GM23248 (cell line): ENCODE measurements at regions not wholly inside any gene's neighbourhood (a gene's known extent, or its start where the extent isn't known, plus 50 kb on each side); places are given as distances from the start of the nearest gene placed in this dataset.

Experiments
- DNase-seq: peaks from one replicate; pipeline ENCODE4 v3.0.0-alpha.2; 2015
- H2AFZ ChIP-seq: fragments of 200-600 bp; sonication (generic); 2 replicates; pipeline ENCODE4 v1.6.1; 2016; ENCODE audit warnings: antibody characterized with exemption
- H3F3A ChIP-seq: fragments of 200-600 bp; sonication (generic); 2 replicates; pipeline ENCODE4 v1.6.1; 2016; ENCODE audit warnings: mild to moderate bottlenecking, antibody characterized with exemption, mixed run types; ENCODE audit not compliant: insufficient read depth
- H3K27ac ChIP-seq: fragments of 200-600 bp; sonication (generic); 2 replicates; pipeline ENCODE4 v1.5.1; 2016; ENCODE audit warnings: mild to moderate bottlenecking
- H3K27me3 ChIP-seq: fragments of 200-600 bp; sonication (generic); replicated peaks from 2 replicates; pipeline ENCODE4 v1.6.1; 2016; ENCODE audit warnings: mild to moderate bottlenecking; ENCODE audit not compliant: insufficient read depth
- H3K36me3 ChIP-seq: fragments of 200-600 bp; sonication (generic); 2 replicates; pipeline ENCODE4 v1.6.1; 2016; ENCODE audit warnings: low read depth, mild to moderate bottlenecking
- H3K4me1 ChIP-seq: fragments of 200-600 bp; sonication (generic); 2 replicates; pipeline ENCODE4 v1.6.1; 2016; ENCODE audit warnings: mild to moderate bottlenecking; ENCODE audit not compliant: insufficient read depth
- H3K4me2 ChIP-seq: fragments of 200-600 bp; sonication (generic); one replicate; pipeline ENCODE4 v1.6.1; 2016; ENCODE audit warnings: mild to moderate bottlenecking; ENCODE audit not compliant: unreplicated experiment
- H3K4me3 ChIP-seq: fragments of 200-600 bp; sonication (generic); 2 replicates; pipeline ENCODE4 v1.5.1; 2016; ENCODE audit warnings: mild to moderate bottlenecking
- H3K79me2 ChIP-seq: fragments of 200-600 bp; sonication (generic); 2 replicates; pipeline ENCODE4 v1.6.1; 2016; ENCODE audit warnings: mild to moderate bottlenecking; ENCODE audit not compliant: insufficient read depth
- H3K9ac ChIP-seq: fragments of 200-600 bp; sonication (generic); 2 replicates; pipeline ENCODE4 v1.6.1; 2016; ENCODE audit warnings: mild to moderate bottlenecking
- H3K9me2 ChIP-seq: fragments of 200-600 bp; sonication (generic); 2 replicates; pipeline ENCODE4 v1.6.1; 2016; ENCODE audit warnings: mixed run types, mild to moderate bottlenecking, moderate library complexity; ENCODE audit not compliant: insufficient read depth
- H3K9me3 ChIP-seq: fragments of 200-600 bp; sonication (generic); one replicate; pipeline ENCODE4 v1.6.1; 2017; ENCODE audit warnings: low read depth
- H4K20me1 ChIP-seq: fragments of 200-600 bp; sonication (generic); 2 replicates; pipeline ENCODE4 v1.6.0; 2016; ENCODE audit not compliant: insufficient read depth
- EZH2 ChIP-seq: fragments of 200-600 bp; sonication (generic); IDR thresholded peaks from 2 replicates; pipeline ENCODE4 v1.6.1; 2018; ENCODE audit warnings: antibody characterized with exemption, mild to moderate bottlenecking; ENCODE audit not compliant: insufficient read depth, poor library complexity, severe bottlenecking
- EZH2phosphoT487 ChIP-seq: fragments of 200-600 bp; sonication (generic); IDR thresholded peaks from 2 replicates; pipeline ENCODE4 v1.6.1; 2018; ENCODE audit warnings: antibody characterized with exemption, moderate library complexity, mild to moderate bottlenecking, low read depth; ENCODE audit not compliant: insufficient read depth
- WGBS, 2 experiments: methylation state at CpG; one replicate each; pipeline ENCODE4 v1.1.6; 2015 to 2017; ENCODE audit warnings: low lambda C conversion rate in 2 of 2, low coverage in 1 of 2; ENCODE audit errors: missing lambda C conversion rate in 2 of 2; 5-methylcytosine and 5-hydroxymethylcytosine counted together
- in situ Hi-C: fragments of 300-500 bp; cut with MboI; formaldehyde crosslinking; loops from 2 replicates; pipeline ENCODE4 v1.15.0; 2020

DNA sequence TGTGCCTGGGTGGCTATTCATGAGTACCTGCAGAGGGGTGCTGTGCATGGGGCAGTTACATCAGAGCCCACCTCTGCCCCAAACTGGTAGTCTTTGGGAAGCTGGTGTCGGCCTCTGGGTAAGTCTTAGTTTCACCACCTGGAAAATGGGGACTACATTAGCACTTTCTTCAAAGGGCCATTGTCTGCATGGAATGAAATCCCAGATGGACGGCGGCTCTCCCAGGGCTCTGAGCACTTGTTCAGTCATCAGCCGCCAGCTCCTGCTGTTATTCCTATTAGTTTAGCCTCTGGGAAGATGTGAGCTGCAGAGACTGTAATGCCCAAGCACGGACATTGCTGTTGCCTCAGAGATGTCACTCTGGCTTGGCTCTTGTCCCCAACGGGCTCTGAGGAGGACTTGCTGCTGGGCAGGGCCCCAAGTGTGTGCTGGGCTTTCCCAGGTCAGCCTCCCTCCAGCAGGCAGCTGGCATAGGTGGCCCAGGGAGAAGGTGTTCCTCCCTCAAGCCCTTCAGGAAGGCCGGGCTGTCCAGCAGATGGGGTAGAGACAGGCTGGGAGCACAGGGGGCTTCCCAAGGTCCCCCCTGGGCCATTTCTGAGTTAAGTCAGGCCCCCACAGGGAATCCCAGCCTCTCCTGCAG, 268.3 kb downstream of the TFAP2C start:
- Histone ChIP-seq H3F3A (no peaks in the 10 kb centered on the region), H3K27ac (no peak overlapping the region), H4K20me1 (no peaks in the 10 kb centered on the region), H3K4me2 (no peak overlapping the region), H3K9ac (no peak overlapping the region), H3K4me1 (no peaks in the 10 kb centered on the region), H3K79me2 (no peaks in the 10 kb centered on the region), H3K9me3 (no peaks in the 10 kb centered on the region), H3K4me3 (no peak overlapping the region), H3K36me3 (no peaks in the 10 kb centered on the region), H3K9me2 (no peaks in the 10 kb centered on the region), H2AFZ (no peak overlapping the region), H3K27me3 (peaks cover 24% of the 10 kb centered on the region)
- 33 to 39% methylated on average over 7 of the region's 7 CpGs for WGBS, 2 experiments
- in situ Hi-C loops: no loop called here
- TF ChIP-seq EZH2 (no peak), EZH2phosphoT487 (no peak)
- no peak for DNase-seq

DNA sequence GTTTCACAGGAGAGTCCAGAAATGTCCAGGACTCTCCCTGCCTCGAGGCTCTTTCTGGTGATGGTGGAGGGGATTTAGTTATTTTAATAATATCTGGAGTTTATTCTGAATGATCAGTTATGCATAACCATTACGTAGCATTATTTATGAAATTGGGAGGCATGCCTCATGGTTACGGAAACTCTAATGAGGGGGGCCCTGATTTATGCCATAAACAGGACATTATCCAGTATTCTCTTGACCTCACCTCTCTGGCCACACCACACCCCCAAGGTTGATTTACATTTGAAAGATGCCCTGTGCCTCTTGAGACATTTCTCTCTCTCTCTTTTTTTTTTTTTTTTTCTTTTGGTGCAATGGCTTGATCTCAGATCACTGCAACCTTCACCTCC, 268.8 kb downstream of the TFAP2C start:
- TF ChIP-seq EZH2 (no peak), EZH2phosphoT487 (no peak)
- no peak overlapping the region for H3K27ac ChIP-seq
- in situ Hi-C loops: no loop called here
- H3K27me3 ChIP-seq: peaks cover 21% of the 10 kb centered on the region
- H3F3A ChIP-seq: no peaks in the 10 kb centered on the region
- H4K20me1 ChIP-seq: no peaks in the 10 kb centered on the region
- H3K36me3 ChIP-seq: no peaks in the 10 kb centered on the region
- no peak for DNase-seq
- H3K4me3 ChIP-seq: no peak overlapping the region
- H3K79me2 ChIP-seq: no peaks in the 10 kb centered on the region
- H2AFZ ChIP-seq: no peak overlapping the region
- no peaks in the 10 kb centered on the region for H3K9me2 ChIP-seq
- no peaks in the 10 kb centered on the region for H3K4me1 ChIP-seq
- H3K9ac ChIP-seq: no peak overlapping the region
- H3K9me3 ChIP-seq: no peaks in the 10 kb centered on the region
- H3K4me2 ChIP-seq: no peak overlapping the region
- 47 to 51% methylated on average over 3 of the region's 3 CpGs for WGBS, 2 experiments

DNA sequence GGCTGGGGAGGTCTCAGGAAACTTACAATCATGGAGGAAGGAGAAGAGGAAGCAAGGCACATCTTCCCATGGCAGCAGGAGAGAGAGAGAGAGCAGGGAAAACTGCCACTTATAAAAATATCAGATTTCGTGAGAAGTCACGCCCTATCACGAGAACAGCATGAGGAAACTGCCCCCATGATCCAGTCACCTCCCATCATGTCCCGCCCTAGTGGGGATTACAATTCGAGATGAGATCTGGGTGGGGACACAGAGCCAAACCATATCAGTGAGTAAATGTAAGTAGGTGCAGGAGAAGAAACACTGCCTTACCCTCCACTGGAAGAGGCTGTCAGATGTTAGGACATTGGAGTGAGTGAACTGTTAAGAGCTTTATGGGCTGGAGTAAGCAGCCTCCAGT, 270.4 kb downstream of the TFAP2C start:
- Histone ChIP-seq H3K79me2 (no peaks in the 10 kb centered on the region), H3K4me3 (no peak overlapping the region), H3K9me3 (no peaks in the 10 kb centered on the region), H3K9ac (no peak overlapping the region), H3K4me1 (no peaks in the 10 kb centered on the region), H2AFZ (no peak overlapping the region), H4K20me1 (no peaks in the 10 kb centered on the region), H3K4me2 (no peak overlapping the region), H3K36me3 (no peaks in the 10 kb centered on the region), H3K27me3 (peaks cover 21% of the 10 kb centered on the region), H3K9me2 (no peaks in the 10 kb centered on the region), H3F3A (no peaks in the 10 kb centered on the region), H3K27ac (no peak overlapping the region)
- 55 to 59% methylated on average over 5 of the region's 5 CpGs for WGBS, 2 experiments
- TF ChIP-seq EZH2: no peak
- TF ChIP-seq EZH2phosphoT487: no peak
- in situ Hi-C loops: no loop called here
- DNase-seq: no peak

DNA sequence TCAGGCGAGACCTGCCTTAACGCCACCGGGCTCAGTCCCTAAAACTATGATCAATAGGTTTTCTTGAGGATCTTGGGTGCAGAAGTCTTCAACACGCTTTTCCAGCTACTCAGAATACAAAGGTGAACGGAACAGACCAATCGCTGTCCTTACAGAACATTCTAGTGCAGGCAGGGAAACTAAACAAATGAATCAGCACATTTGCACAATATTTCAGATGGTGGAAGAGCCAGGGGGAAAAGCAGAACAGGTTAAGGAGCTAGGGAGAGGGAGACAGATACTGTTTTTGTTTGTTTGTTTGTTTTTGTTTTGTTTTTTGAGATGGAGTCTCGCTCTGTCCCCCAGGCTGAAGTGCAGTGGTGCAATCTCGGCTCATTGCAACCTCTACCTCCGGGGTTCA, 271.1 kb downstream of the TFAP2C start:
- no peak for DNase-seq
- Histone ChIP-seq H3K9me2 (no peaks in the 10 kb centered on the region), H3K27ac (no peak overlapping the region), H3K27me3 (peaks cover 21% of the 10 kb centered on the region), H3K4me3 (no peak overlapping the region), H3K36me3 (no peaks in the 10 kb centered on the region), H2AFZ (no peak overlapping the region), H3K4me2 (no peak overlapping the region), H4K20me1 (no peaks in the 10 kb centered on the region), H3K79me2 (no peaks in the 10 kb centered on the region), H3F3A (no peaks in the 10 kb centered on the region), H3K9ac (no peak overlapping the region), H3K4me1 (no peaks in the 10 kb centered on the region), H3K9me3 (no peaks in the 10 kb centered on the region)
- no peak for TF ChIP-seq EZH2
- no peak for TF ChIP-seq EZH2phosphoT487
- in situ Hi-C loops: no loop called here
- WGBS, 2 experiments: 59 to 62% methylated on average over 9 of the region's 9 CpGs

DNA sequence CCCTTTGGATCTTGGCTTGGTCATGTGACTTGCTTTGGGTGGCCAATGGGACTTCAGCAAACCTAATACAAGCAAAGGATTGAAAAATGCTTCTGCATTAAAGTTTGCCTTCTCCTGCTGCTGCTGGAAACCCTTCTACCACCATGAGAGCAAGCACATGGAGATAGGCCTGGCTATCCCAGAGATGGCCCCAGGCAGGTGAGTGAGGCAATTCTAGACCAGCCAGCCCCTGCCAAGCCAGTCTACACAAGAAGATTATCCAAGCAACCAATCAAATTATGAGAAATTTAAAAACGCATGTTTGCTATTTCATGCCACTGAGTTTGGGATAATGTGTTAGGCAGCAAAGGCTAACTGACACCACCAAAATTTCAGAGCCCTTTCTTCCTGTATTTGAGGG, 274.3 kb downstream of the TFAP2C start:
- no peaks in the 10 kb centered on the region for H4K20me1 ChIP-seq
- TF ChIP-seq EZH2 (no peak), EZH2phosphoT487 (no peak)
- in situ Hi-C loops: no loop called here

More for the DNA sequence above, 274.3 kb downstream of the TFAP2C start:
- Histone ChIP-seq H3K27me3 (peaks cover 7% of the 10 kb centered on the region), H3F3A (no peaks in the 10 kb centered on the region), H3K4me3 (no peak overlapping the region), H3K79me2 (no peaks in the 10 kb centered on the region), H3K36me3 (no peaks in the 10 kb centered on the region), H3K27ac (no peak overlapping the region), H3K9me3 (no peaks in the 10 kb centered on the region), H2AFZ (no peak overlapping the region), H3K4me1 (no peaks in the 10 kb centered on the region), H3K9me2 (no peaks in the 10 kb centered on the region), H3K4me2 (no peak overlapping the region), H3K9ac (no peak overlapping the region)
- 0% methylated on average over 1 of the region's 1 CpG for WGBS, 2 experiments
- no peak for DNase-seq
